GM19193 (cell line): ENCODE measurements at regions not wholly inside any gene's neighbourhood (a gene's known extent, or its start where the extent isn't known, plus 50 kb on each side); places are given as distances from the start of the nearest gene placed in this dataset.

Experiments
- POLR2A ChIP-seq: IDR thresholded peaks from 4 replicates; pipeline ENCODE4 v1.6.1; 2011; ENCODE audit not compliant: insufficient read depth, insufficient read length; ENCODE audit errors: extremely low read depth

GRCh38 chr1:209042413-209042812, 541.1 kb upstream of the CAMK1G start:
- no peak for TF ChIP-seq POLR2A

- no peak for TF ChIP-seq POLR2A
Measured at GRCh38 chr1:209045331-209046057, 538.0 kb upstream of the CAMK1G start.

- TF ChIP-seq POLR2A, result no peak
Measured at GRCh38 chr1:209046058-209046417, 537.5 kb upstream of the CAMK1G start.

GRCh38 chr1:209046935-209047334, 536.6 kb upstream of the CAMK1G start:
- no peak for TF ChIP-seq POLR2A

GRCh38 chr1:209048941-209049669, 534.4 kb upstream of the CAMK1G start:
- no peak for TF ChIP-seq POLR2A

GRCh38 chr1:209051570-209051969, 531.9 kb upstream of the CAMK1G start:
- TF ChIP-seq POLR2A, result no peak

- no peak for TF ChIP-seq POLR2A
Measured at GRCh38 chr1:209053587-209053986, 529.9 kb upstream of the CAMK1G start.

- no peak for TF ChIP-seq POLR2A
Measured at GRCh38 chr1:209057083-209057482, 526.4 kb upstream of the CAMK1G start.

- TF ChIP-seq POLR2A, result no peak
Measured at GRCh38 chr1:209057901-209058300, 525.6 kb upstream of the CAMK1G start.

GRCh38 chr1:209059376-209059775, 524.1 kb upstream of the CAMK1G start:
- TF ChIP-seq POLR2A, result no peak

- TF ChIP-seq POLR2A, result no peak
Measured at GRCh38 chr1:209059981-209060380, 523.5 kb upstream of the CAMK1G start.

GRCh38 chr1:209062081-209062620, 521.4 kb upstream of the CAMK1G start:
- no peak for TF ChIP-seq POLR2A

- no peak for TF ChIP-seq POLR2A
Measured at GRCh38 chr1:209062863-209063262, 520.7 kb upstream of the CAMK1G start.

GRCh38 chr1:209063767-209064659, 519.5 kb upstream of the CAMK1G start:
- no peak for TF ChIP-seq POLR2A
